ENCODE measurements at regions not wholly inside any gene's neighbourhood (a gene's known extent, or its start where the extent isn't known, plus 50 kb on each side); places are given as distances from the start of the nearest gene placed in this dataset.

DNA sequence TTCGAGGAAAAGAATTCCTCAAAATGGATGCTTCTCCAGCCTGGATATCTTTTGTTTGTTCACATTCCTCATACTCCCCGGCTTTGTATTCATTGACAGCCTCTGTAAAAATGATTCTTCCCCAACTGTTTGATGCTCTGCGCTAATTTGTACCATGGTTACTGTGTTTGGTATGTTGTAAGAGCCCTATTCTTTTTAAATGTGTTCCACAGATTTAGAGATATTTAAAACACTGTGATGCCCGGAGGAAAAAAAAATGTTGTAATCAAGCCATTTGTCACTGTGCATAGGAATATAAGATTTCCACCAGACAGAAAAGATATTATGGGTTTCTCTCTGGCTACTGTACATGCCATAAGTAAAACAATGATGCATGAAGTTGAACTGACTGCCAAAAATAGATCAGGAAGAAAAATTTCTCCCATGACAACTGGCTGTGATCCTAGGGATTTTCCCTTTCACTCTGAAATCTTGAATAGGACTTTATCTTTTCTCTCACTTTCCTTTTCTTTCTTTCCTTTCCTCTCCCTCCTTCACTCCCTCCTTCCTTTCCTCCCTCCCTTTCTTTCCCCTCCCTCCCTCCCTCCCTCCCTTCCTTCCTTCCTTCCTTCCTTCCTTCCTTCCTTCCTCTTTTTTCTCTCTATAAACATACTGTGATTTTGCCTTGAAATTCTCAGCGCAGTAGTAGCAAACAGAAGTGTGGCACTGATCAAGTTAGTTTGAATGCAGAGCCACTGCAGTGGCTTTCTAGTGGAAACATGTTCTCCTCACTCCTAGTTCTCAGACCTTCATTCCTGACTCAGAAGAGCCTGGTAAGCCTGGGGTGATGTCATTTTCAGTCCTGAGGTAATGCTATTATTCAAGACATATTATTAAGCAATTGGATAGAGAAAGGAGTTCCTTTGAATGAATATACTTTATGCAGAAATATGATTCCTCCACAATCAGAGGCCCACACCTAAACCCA, 254.9 kb upstream of the TBL1XR1 start:
- TF ChIP-seq, protein P1, sequence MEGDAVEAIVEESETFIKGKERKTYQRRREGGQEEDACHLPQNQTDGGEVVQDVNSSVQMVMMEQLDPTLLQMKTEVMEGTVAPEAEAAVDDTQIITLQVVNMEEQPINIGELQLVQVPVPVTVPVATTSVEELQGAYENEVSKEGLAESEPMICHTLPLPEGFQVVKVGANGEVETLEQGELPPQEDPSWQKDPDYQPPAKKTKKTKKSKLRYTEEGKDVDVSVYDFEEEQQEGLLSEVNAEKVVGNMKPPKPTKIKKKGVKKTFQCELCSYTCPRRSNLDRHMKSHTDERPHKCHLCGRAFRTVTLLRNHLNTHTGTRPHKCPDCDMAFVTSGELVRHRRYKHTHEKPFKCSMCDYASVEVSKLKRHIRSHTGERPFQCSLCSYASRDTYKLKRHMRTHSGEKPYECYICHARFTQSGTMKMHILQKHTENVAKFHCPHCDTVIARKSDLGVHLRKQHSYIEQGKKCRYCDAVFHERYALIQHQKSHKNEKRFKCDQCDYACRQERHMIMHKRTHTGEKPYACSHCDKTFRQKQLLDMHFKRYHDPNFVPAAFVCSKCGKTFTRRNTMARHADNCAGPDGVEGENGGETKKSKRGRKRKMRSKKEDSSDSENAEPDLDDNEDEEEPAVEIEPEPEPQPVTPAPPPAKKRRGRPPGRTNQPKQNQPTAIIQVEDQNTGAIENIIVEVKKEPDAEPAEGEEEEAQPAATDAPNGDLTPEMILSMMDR (IDR thresholded peaks at IDR 0.05): no peak
- peak in 1 of 2 donors; percentile 30 for TF ChIP-seq POLR2A (IDR thresholded peaks at IDR 0.05)

All from adrenal gland (tissue), 5 donors.